GM12891 (cell line): ENCODE measurements at regions not wholly inside any gene's neighbourhood (a gene's known extent, or its start where the extent isn't known, plus 50 kb on each side); places are given as distances from the start of the nearest gene placed in this dataset.

Source experiments
- POLR2A ChIP-seq: IDR thresholded peaks from 2 replicates; pipeline ENCODE4 v1.6.1; 2011; ENCODE audit warnings: low read depth, low read length, control low read depth
- POLR2AphosphoS5 ChIP-seq: IDR thresholded peaks from 2 replicates; pipeline ENCODE4 v1.6.1; 2011; ENCODE audit warnings: low read depth, low read length, control low read depth

- TF ChIP-seq POLR2AphosphoS5 (no peak), POLR2A (no peak)
Measured at GRCh38 chr3:51604212-51604611, 65.7 kb downstream of the RAD54L2 start.
